Endothelial cell of umbilical vein (primary cell): ENCODE measurements at regions not wholly inside any gene's neighbourhood (a gene's known extent, or its start where the extent isn't known, plus 50 kb on each side); places are given as distances from the start of the nearest gene placed in this dataset.

Source experiments
- BruUV-seq: library from RNA; stranded (reverse); fragments of 400-500 nt; replicated peaks from 2 replicates; lab custom pipeline; 2021; lab: Mats Ljungman, UMichigan
- CTCF ChIA-PET: fragments of 300-600, 350-600 bp; sonication (Branson Sonifier 250); formaldehyde crosslinking; loops from one replicate; lab custom pipeline; 2021; ENCODE audit warnings: antibody characterized with exemption, inconsistent platforms; lab: Charles Lee
- POLR2A ChIA-PET: fragments of 300-600, 350-600 bp; sonication (Branson Sonifier 250); formaldehyde crosslinking; loops from one replicate; lab custom pipeline; 2021; ENCODE audit warnings: antibody characterized with exemption, inconsistent platforms; lab: Charles Lee
- DNase-seq: peaks from one replicate; pipeline ENCODE4 v3.0.0-alpha.2; 2011; ENCODE audit warnings: low read depth, low spot score
- FAIRE-seq: peaks from 2 replicates; lab custom pipeline; 2011; peaks lifted over from hg19 to GRCh38; lab: Jason Lieb, UNC
- H2AFZ ChIP-seq: 2 replicates; pipeline ENCODE4 v1.6.0; 2012; ENCODE audit warnings: low read depth, low read length, control low read depth, inconsistent platforms
- H3K27ac ChIP-seq: 2 replicates; pipeline ENCODE4 v1.5.1; 2011; ENCODE audit warnings: low read depth, mild to moderate bottlenecking, control low read depth, low read length, moderate library complexity; ENCODE audit not compliant: insufficient read depth
- H3K27me3 ChIP-seq, 2 experiments: 2 replicates each; pipeline versions ENCODE4 v1.6.0 to v1.6.1; 2011; ENCODE audit warnings: low read length in 2 of 2, mixed read lengths in 1 of 2; ENCODE audit not compliant: control insufficient read depth in 2 of 2, insufficient read depth in 2 of 2
- H3K36me3 ChIP-seq, 2 experiments: 2 replicates in 1 of 2; 3 replicates in 1 of 2; pipeline ENCODE4 v1.5.1; 2011; ENCODE audit warnings: low read length in 2 of 2, mild to moderate bottlenecking in 1 of 2, moderate library complexity in 1 of 2; ENCODE audit not compliant: control insufficient read depth in 2 of 2, insufficient read depth in 2 of 2; ENCODE audit errors: extremely low read depth in 1 of 2
- H3K4me1 ChIP-seq: 3 replicates; pipeline ENCODE4 v1.5.1; 2011; ENCODE audit warnings: mild to moderate bottlenecking, low read length; ENCODE audit not compliant: control insufficient read depth, insufficient read depth; ENCODE audit errors: extremely low read depth
- H3K4me2 ChIP-seq: 2 replicates; pipeline ENCODE4 v1.6.1; 2011; ENCODE audit warnings: low read length, control low read depth, mixed read lengths; ENCODE audit not compliant: insufficient read depth
- H3K4me3 ChIP-seq, 3 experiments: fragments of 200-600 bp in 1 of 3; sonication (generic), shearing (Covaris generic) in 1 of 3; replicated peaks in 1 of 3; 2 replicates each; pipeline ENCODE4 v1.5.1; 2011 to 2016; ENCODE audit warnings: control low read depth in 3 of 3, low read length in 3 of 3, mild to moderate bottlenecking in 2 of 3, inconsistent platforms in 1 of 3, low read depth in 1 of 3, moderate library complexity in 1 of 3; ENCODE audit not compliant: insufficient read depth in 1 of 3
- H3K79me2 ChIP-seq: 2 replicates; pipeline ENCODE4 v1.6.0; 2012; ENCODE audit warnings: low read length, inconsistent platforms; ENCODE audit not compliant: control insufficient read depth, insufficient read depth
- H3K9ac ChIP-seq: replicated peaks from 2 replicates; pipeline ENCODE3; 2011; ENCODE audit warnings: low read length, control low read depth; ENCODE audit not compliant: insufficient read depth; ENCODE audit errors: extremely low read depth
- H3K9me1 ChIP-seq: replicated peaks from 3 replicates; pipeline ENCODE4 v1.6.0; 2011; ENCODE audit warnings: mild to moderate bottlenecking, low read length; ENCODE audit not compliant: control insufficient read depth, insufficient read depth; ENCODE audit errors: extremely low read depth
- H3K9me3 ChIP-seq: replicated peaks from 2 replicates; pipeline ENCODE4 v1.5.1; 2012; ENCODE audit warnings: low read length, inconsistent platforms; ENCODE audit not compliant: control insufficient read depth, insufficient read depth
- H4K20me1 ChIP-seq: replicated peaks from 2 replicates; pipeline ENCODE3; 2011; ENCODE audit warnings: mild to moderate bottlenecking, low read length; ENCODE audit not compliant: control insufficient read depth, insufficient read depth; ENCODE audit errors: extremely low read depth
- EZH2 ChIP-seq: IDR thresholded peaks from 2 replicates; pipeline ENCODE4 v1.6.1; 2012; ENCODE audit warnings: borderline replicate concordance, low read depth, mild to moderate bottlenecking, moderate library complexity, low read length, inconsistent platforms; ENCODE audit not compliant: severe bottlenecking
- FOS ChIP-seq: IDR thresholded peaks from 2 replicates; pipeline ENCODE4 v1.6.1; 2011; ENCODE audit warnings: mild to moderate bottlenecking, low read length, moderate library complexity, borderline replicate concordance; ENCODE audit not compliant: insufficient read depth
- GATA2 ChIP-seq: IDR thresholded peaks from 2 replicates; pipeline ENCODE4 v1.7.0; 2011; ENCODE audit warnings: low read depth, mild to moderate bottlenecking, moderate library complexity, mixed read lengths, low read length; ENCODE audit not compliant: insufficient read length, insufficient read depth
- JUN ChIP-seq: IDR thresholded peaks from 2 replicates; pipeline ENCODE4 v1.6.1; 2011; ENCODE audit warnings: borderline replicate concordance, low read depth; ENCODE audit not compliant: insufficient read length, insufficient read depth
- MYC ChIP-seq: IDR thresholded peaks from one replicate; pipeline ENCODE4 v1.6.1; 2011; ENCODE audit warnings: mild to moderate bottlenecking, low read depth, low read length
- POLR2A ChIP-seq: IDR thresholded peaks from 2 replicates; pipeline ENCODE4 v1.6.1; 2012; ENCODE audit warnings: low read depth, mild to moderate bottlenecking, control low read depth, low read length
- POLR2AphosphoS5 ChIP-seq: IDR thresholded peaks from 2 replicates; pipeline ENCODE4 v1.6.1; 2012; ENCODE audit warnings: low read depth, mild to moderate bottlenecking, control low read depth, low read length, moderate library complexity; ENCODE audit not compliant: insufficient read depth
- dilution Hi-C: fragments of 300-500 bp; cut with MboI; formaldehyde crosslinking; loops from one replicate; pipeline ENCODE4 v1.15.0; 2019; ENCODE audit warnings: low sequenced_read_pairs; ENCODE audit not compliant: extremely low pct_ligation_motif_present
- intact Hi-C: fragments of 100-400 bp; cut with micrococcal nuclease; formaldehyde crosslinking; loops from one replicate; pipeline ENCODE4 v1.10.0; 2022
- TF ChIP-seq, protein P1 (sequence below): IDR thresholded peaks from 2 replicates; pipeline ENCODE4 v1.6.1; 2011; ENCODE audit not compliant: insufficient read depth, insufficient read length
- TF ChIP-seq, protein P2 (sequence below), 2 donors: IDR thresholded peaks; 1 replicate in 1 of 2; 2 replicates in 1 of 2; pipeline ENCODE4 v1.5.1; 2011; ENCODE audit warnings: low read length in 2 of 2, mild to moderate bottlenecking in 2 of 2, moderate library complexity in 2 of 2, control low read depth in 1 of 2, inconsistent platforms in 1 of 2, low read depth in 1 of 2; ENCODE audit not compliant: insufficient read depth in 1 of 2; ENCODE audit errors: extremely low read depth in 1 of 2

DNA sequence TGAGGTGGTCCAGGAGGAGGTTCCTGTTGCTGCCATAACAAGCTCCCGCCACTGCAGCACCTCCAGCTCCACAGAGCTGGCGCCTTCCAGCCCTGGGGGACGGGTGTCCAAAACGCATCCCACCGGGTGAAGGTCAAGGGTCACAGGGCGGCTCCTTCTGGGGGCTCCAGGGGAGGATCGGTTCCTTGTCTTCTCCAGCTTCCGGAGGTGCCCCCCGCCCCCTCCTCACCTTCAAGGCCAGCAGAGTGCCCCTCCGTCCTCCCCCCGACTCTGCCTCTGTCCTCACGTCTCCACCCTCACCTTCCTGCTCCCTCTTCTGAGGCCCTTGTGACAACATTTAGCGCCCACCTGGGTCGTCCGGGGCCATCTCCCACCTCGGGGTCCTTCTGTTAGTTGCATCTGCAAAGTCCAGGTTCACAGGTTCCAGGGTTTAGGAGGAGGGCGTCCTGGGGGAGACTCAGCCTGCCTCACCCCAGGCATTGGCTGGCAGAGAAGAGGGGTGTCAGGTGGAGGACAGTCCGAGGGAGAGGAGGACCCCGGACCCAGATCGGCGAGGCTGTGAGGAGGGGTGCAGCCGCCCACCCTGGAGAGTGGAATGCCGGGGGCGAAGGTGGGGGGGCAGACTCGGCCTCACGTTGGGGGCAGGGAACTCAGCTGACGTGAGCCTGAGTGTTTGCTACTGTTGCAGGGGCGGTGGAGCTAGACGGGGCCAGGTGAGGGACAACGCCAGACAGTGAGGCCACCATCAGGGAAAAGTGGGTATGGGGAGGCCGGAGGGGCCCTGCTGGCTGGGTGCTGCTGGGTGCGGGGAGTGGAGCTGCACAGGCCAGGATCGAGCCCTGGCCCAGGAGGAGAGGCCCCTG, 205.5 kb upstream of the C14orf180 start:
- Histone ChIP-seq H4K20me1 (no peaks in the 10 kb centered on the region), H3K27me3 (peaks cover 0 to 3% of the 10 kb centered on the region in 2 experiments), H3K9ac (no peak overlapping the region), H3K9me3 (no peaks in the 10 kb centered on the region), H3K27ac (no peak overlapping the region), H3K4me3 (no peak overlapping the region), H3K9me1 (no peaks in the 10 kb centered on the region), H3K4me1 (no peaks in the 10 kb centered on the region), H2AFZ (no peak overlapping the region), H3K4me2 (no peak overlapping the region), H3K36me3 (no peaks in the 10 kb centered on the region), H3K79me2 (no peaks in the 10 kb centered on the region)
- POLR2A ChIA-PET, result no interaction called here
- CTCF ChIA-PET, result interaction anchor here (1.0 kb wide), 1 partner anchor 190 kb away, joined by 3 read pairs; no protein-coding TSS in a partner anchor
- no peak for FAIRE-seq
- dilution Hi-C loops, result no loop called here
- no peak for DNase-seq
- TF ChIP-seq JUN (no peak), EZH2 (no peak), GATA2 (no peak)
- BruUV-seq, result no TSS peak
- intact Hi-C loops, result no loop called here

DNA sequence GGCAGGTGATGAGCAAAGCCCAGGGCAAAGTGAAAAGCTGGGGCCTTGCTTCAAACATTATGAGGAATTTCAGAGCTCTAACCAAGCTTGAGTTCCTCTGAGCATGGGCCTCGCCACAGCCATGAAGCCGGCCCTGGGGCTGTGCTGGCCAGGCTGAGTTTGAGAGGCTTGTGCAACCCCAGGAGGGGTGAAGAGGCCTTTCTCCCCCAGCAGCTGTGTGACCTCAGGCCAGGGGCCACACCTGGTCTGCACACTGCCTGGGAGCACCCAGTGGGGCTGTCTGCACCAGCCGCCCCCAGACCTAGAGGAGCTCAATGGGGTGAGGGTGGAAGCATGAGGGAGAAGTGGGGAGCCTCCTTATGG, 204.9 kb upstream of the C14orf180 start:
- no peak for FAIRE-seq
- Histone ChIP-seq H3K9me1 (no peaks in the 10 kb centered on the region), H3K27me3 (peaks cover 0 to 3% of the 10 kb centered on the region in 2 experiments), H3K4me2 (no peak overlapping the region), H3K9me3 (no peaks in the 10 kb centered on the region), H3K4me3 (no peak overlapping the region), H3K27ac (no peak overlapping the region), H4K20me1 (no peaks in the 10 kb centered on the region), H3K4me1 (no peaks in the 10 kb centered on the region), H3K9ac (no peak overlapping the region), H2AFZ (no peak overlapping the region), H3K36me3 (no peaks in the 10 kb centered on the region), H3K79me2 (no peaks in the 10 kb centered on the region)
- DNase-seq, result no peak
- ChIA-PET CTCF (interaction anchor here (1.0 kb wide), 1 partner anchor 190 kb away, joined by 3 read pairs; no protein-coding TSS in a partner anchor), POLR2A (no interaction called here)
- intact Hi-C loops, result no loop called here
- no peak for TF ChIP-seq JUN
- no peak for TF ChIP-seq MYC
- TF ChIP-seq, protein P1, sequence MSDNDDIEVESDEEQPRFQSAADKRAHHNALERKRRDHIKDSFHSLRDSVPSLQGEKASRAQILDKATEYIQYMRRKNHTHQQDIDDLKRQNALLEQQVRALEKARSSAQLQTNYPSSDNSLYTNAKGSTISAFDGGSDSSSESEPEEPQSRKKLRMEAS, result no peak
- no peak for TF ChIP-seq GATA2
- no peak for TF ChIP-seq POLR2A
- no peak for TF ChIP-seq POLR2AphosphoS5
- TF ChIP-seq, protein P2, sequence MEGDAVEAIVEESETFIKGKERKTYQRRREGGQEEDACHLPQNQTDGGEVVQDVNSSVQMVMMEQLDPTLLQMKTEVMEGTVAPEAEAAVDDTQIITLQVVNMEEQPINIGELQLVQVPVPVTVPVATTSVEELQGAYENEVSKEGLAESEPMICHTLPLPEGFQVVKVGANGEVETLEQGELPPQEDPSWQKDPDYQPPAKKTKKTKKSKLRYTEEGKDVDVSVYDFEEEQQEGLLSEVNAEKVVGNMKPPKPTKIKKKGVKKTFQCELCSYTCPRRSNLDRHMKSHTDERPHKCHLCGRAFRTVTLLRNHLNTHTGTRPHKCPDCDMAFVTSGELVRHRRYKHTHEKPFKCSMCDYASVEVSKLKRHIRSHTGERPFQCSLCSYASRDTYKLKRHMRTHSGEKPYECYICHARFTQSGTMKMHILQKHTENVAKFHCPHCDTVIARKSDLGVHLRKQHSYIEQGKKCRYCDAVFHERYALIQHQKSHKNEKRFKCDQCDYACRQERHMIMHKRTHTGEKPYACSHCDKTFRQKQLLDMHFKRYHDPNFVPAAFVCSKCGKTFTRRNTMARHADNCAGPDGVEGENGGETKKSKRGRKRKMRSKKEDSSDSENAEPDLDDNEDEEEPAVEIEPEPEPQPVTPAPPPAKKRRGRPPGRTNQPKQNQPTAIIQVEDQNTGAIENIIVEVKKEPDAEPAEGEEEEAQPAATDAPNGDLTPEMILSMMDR (IDR thresholded peaks at IDR 0.05; ENCODE audit: extremely low read depth in 1 of 2, insufficient read depth in 1 of 2, low read depth in 1 of 2, low read length in 2 of 2), result no peak
- no peak for TF ChIP-seq EZH2
- no peak for TF ChIP-seq FOS
- BruUV-seq, result no TSS peak
- dilution Hi-C loops, result no loop called here
